ENCODE measurements at regions not wholly inside any gene's neighbourhood (a gene's known extent, or its start where the extent isn't known, plus 50 kb on each side); places are given as distances from the start of the nearest gene placed in this dataset.

GRCh38 chr5:5767286-5767928 is 344.9 kb downstream of the ICE1 start:
- H3K79me1 ChIP-seq (ENCODE audit: low read length): no peaks in the 10 kb centered on the region
- H4K8ac ChIP-seq (ENCODE audit: low read depth, low read length): no peak overlapping the region
- no peaks in the 10 kb centered on the region for H3K36me3 ChIP-seq (ENCODE audit: control insufficient read depth, insufficient read depth, low read length)
- no peak overlapping the region for H3K4me3 ChIP-seq (ENCODE audit: low read length)
- no peak overlapping the region for H2AK5ac ChIP-seq (ENCODE audit: low read length)
- no peak overlapping the region for H3K56ac ChIP-seq (ENCODE audit: low read length)
- no peak overlapping the region for H2BK15ac ChIP-seq (replicated peaks; ENCODE audit: low read depth)
- H3K27ac ChIP-seq (ENCODE audit: low read depth, low read length): no peak overlapping the region
- no peak overlapping the region for H3K18ac ChIP-seq (ENCODE audit: low read length)
- H3K23ac ChIP-seq (ENCODE audit: low read length): no peak overlapping the region
- H3K79me2 ChIP-seq (ENCODE audit: control insufficient read depth, insufficient read depth, low read length): no peaks in the 10 kb centered on the region
- H3K27me3 ChIP-seq (ENCODE audit: insufficient read depth, low read length, poor library complexity): no peaks in the 10 kb centered on the region
- no peak for DNase-seq
- no peak overlapping the region for H3K9ac ChIP-seq (ENCODE audit: low read length)
- H2BK120ac ChIP-seq (ENCODE audit: low read depth, low read length): no peak overlapping the region
- H2BK5ac ChIP-seq (ENCODE audit: low read length): no peak overlapping the region
- no peak overlapping the region for H4K5ac ChIP-seq (ENCODE audit: low read length)
- no peak overlapping the region for H3K4ac ChIP-seq (ENCODE audit: low read depth, low read length)
- H3K4me1 ChIP-seq (ENCODE audit: control insufficient read depth, low read depth, low read length): no peaks in the 10 kb centered on the region
- no CpG with 5 or more reads among the region's 5 CpGs for WGBS (ENCODE audit: extremely low coverage, insufficient coverage, low lambda C conversion rate)
- H3K4me2 ChIP-seq (ENCODE audit: low read length): no peak overlapping the region

- H3K4me3 ChIP-seq (ENCODE audit: low read length): no peak overlapping the region
Measured at GRCh38 chr5:5765066-5765850, 342.8 kb downstream of the ICE1 start.

GRCh38 chr5:5764246-5764645 is 341.8 kb downstream of the ICE1 start:
- WGBS (ENCODE audit: extremely low coverage, insufficient coverage, low lambda C conversion rate): no CpG with 5 or more reads among the region's 4 CpGs
- Histone ChIP-seq H2BK120ac (ENCODE audit: low read depth, low read length) (no peak overlapping the region), H3K9ac (ENCODE audit: low read length) (no peak overlapping the region), H2BK5ac (ENCODE audit: low read length) (no peak overlapping the region), H3K4ac (ENCODE audit: low read depth, low read length) (no peak overlapping the region), H3K56ac (ENCODE audit: low read length) (no peak overlapping the region), H4K5ac (ENCODE audit: low read length) (no peak overlapping the region), H3K27ac (ENCODE audit: low read depth, low read length) (no peak overlapping the region), H2AK5ac (ENCODE audit: low read length) (no peak overlapping the region), H3K36me3 (ENCODE audit: control insufficient read depth, insufficient read depth, low read length) (no peaks in the 10 kb centered on the region), H3K18ac (ENCODE audit: low read length) (no peak overlapping the region), H3K27me3 (ENCODE audit: insufficient read depth, low read length, poor library complexity) (no peaks in the 10 kb centered on the region), H3K4me1 (ENCODE audit: control insufficient read depth, low read depth, low read length) (no peaks in the 10 kb centered on the region), H3K23ac (ENCODE audit: low read length) (no peak overlapping the region), H3K79me2 (ENCODE audit: control insufficient read depth, insufficient read depth, low read length) (no peaks in the 10 kb centered on the region), H2BK15ac (replicated peaks; ENCODE audit: low read depth) (no peak overlapping the region), H3K79me1 (ENCODE audit: low read length) (no peaks in the 10 kb centered on the region), H4K8ac (ENCODE audit: low read depth, low read length) (no peak overlapping the region), H3K4me2 (ENCODE audit: low read length) (no peak overlapping the region), H3K4me3 (ENCODE audit: low read length) (no peak overlapping the region)
- no peak for DNase-seq

More at GRCh38 chr5:5765066-5765850, 342.8 kb downstream of the ICE1 start:
- no peaks in the 10 kb centered on the region for H3K4me1 ChIP-seq (ENCODE audit: control insufficient read depth, low read depth, low read length)
- no peak overlapping the region for H2BK15ac ChIP-seq (replicated peaks; ENCODE audit: low read depth)
- no CpG with 5 or more reads among the region's 7 CpGs for WGBS (ENCODE audit: extremely low coverage, insufficient coverage, low lambda C conversion rate)
- no peak overlapping the region for H3K27ac ChIP-seq (ENCODE audit: low read depth, low read length)
- no peak overlapping the region for H3K23ac ChIP-seq (ENCODE audit: low read length)
- H4K8ac ChIP-seq (ENCODE audit: low read depth, low read length): no peak overlapping the region
- no peak overlapping the region for H3K4ac ChIP-seq (ENCODE audit: low read depth, low read length)
- no peaks in the 10 kb centered on the region for H3K79me2 ChIP-seq (ENCODE audit: control insufficient read depth, insufficient read depth, low read length)
- DNase-seq: no peak
- H3K9ac ChIP-seq (ENCODE audit: low read length): no peak overlapping the region
- H3K79me1 ChIP-seq (ENCODE audit: low read length): no peaks in the 10 kb centered on the region
- no peak overlapping the region for H3K4me2 ChIP-seq (ENCODE audit: low read length)
- no peak overlapping the region for H3K56ac ChIP-seq (ENCODE audit: low read length)
- H3K27me3 ChIP-seq (ENCODE audit: insufficient read depth, low read length, poor library complexity): no peaks in the 10 kb centered on the region
- no peak overlapping the region for H2BK5ac ChIP-seq (ENCODE audit: low read length)
- H4K5ac ChIP-seq (ENCODE audit: low read length): no peak overlapping the region
- no peak overlapping the region for H2AK5ac ChIP-seq (ENCODE audit: low read length)
- H3K36me3 ChIP-seq (ENCODE audit: control insufficient read depth, insufficient read depth, low read length): no peaks in the 10 kb centered on the region
- no peak overlapping the region for H3K18ac ChIP-seq (ENCODE audit: low read length)
- H2BK120ac ChIP-seq (ENCODE audit: low read depth, low read length): no peak overlapping the region

- H3K4me2 ChIP-seq (ENCODE audit: low read length): no peak overlapping the region
- no peaks in the 10 kb centered on the region for H3K79me2 ChIP-seq (ENCODE audit: control insufficient read depth, insufficient read depth, low read length)
- no peak for DNase-seq
- H2BK5ac ChIP-seq (ENCODE audit: low read length): no peak overlapping the region
- no peak overlapping the region for H3K18ac ChIP-seq (ENCODE audit: low read length)
- H3K27ac ChIP-seq (ENCODE audit: low read depth, low read length): no peak overlapping the region
- no CpG with 5 or more reads among the region's 2 CpGs for WGBS (ENCODE audit: extremely low coverage, insufficient coverage, low lambda C conversion rate)
- H3K27me3 ChIP-seq (ENCODE audit: insufficient read depth, low read length, poor library complexity): no peaks in the 10 kb centered on the region
- no peak overlapping the region for H3K56ac ChIP-seq (ENCODE audit: low read length)
- H4K5ac ChIP-seq (ENCODE audit: low read length): no peak overlapping the region
- no peak overlapping the region for H3K23ac ChIP-seq (ENCODE audit: low read length)
- H3K79me1 ChIP-seq (ENCODE audit: low read length): no peaks in the 10 kb centered on the region
- H2AK5ac ChIP-seq (ENCODE audit: low read length): no peak overlapping the region
- H3K36me3 ChIP-seq (ENCODE audit: control insufficient read depth, insufficient read depth, low read length): no peaks in the 10 kb centered on the region
- H3K4me1 ChIP-seq (ENCODE audit: control insufficient read depth, low read depth, low read length): no peaks in the 10 kb centered on the region
- no peak overlapping the region for H3K4ac ChIP-seq (ENCODE audit: low read depth, low read length)
- H2BK15ac ChIP-seq (replicated peaks; ENCODE audit: low read depth): no peak overlapping the region
- no peak overlapping the region for H3K9ac ChIP-seq (ENCODE audit: low read length)
- no peak overlapping the region for H4K8ac ChIP-seq (ENCODE audit: low read depth, low read length)
- no peak overlapping the region for H3K4me3 ChIP-seq (ENCODE audit: low read length)
- no peak overlapping the region for H2BK120ac ChIP-seq (ENCODE audit: low read depth, low read length)
Measured at GRCh38 chr5:5756762-5757161, 334.3 kb downstream of the ICE1 start.

GRCh38 chr5:5755888-5756287 is 333.4 kb downstream of the ICE1 start:
- Histone ChIP-seq H2BK15ac (replicated peaks; ENCODE audit: low read depth) (no peak overlapping the region), H3K4me2 (ENCODE audit: low read length) (no peak overlapping the region), H3K4me3 (ENCODE audit: low read length) (no peak overlapping the region), H3K27ac (ENCODE audit: low read depth, low read length) (no peak overlapping the region), H3K36me3 (ENCODE audit: control insufficient read depth, insufficient read depth, low read length) (no peaks in the 10 kb centered on the region), H3K4ac (ENCODE audit: low read depth, low read length) (no peak overlapping the region), H3K4me1 (ENCODE audit: control insufficient read depth, low read depth, low read length) (no peaks in the 10 kb centered on the region), H3K27me3 (ENCODE audit: insufficient read depth, low read length, poor library complexity) (no peaks in the 10 kb centered on the region), H3K23ac (ENCODE audit: low read length) (no peak overlapping the region), H3K79me1 (ENCODE audit: low read length) (no peaks in the 10 kb centered on the region), H4K8ac (ENCODE audit: low read depth, low read length) (no peak overlapping the region), H3K18ac (ENCODE audit: low read length) (no peak overlapping the region), H2BK5ac (ENCODE audit: low read length) (no peak overlapping the region), H3K56ac (ENCODE audit: low read length) (no peak overlapping the region), H2BK120ac (ENCODE audit: low read depth, low read length) (no peak overlapping the region), H3K79me2 (ENCODE audit: control insufficient read depth, insufficient read depth, low read length) (no peaks in the 10 kb centered on the region), H2AK5ac (ENCODE audit: low read length) (no peak overlapping the region), H3K9ac (ENCODE audit: low read length) (no peak overlapping the region), H4K5ac (ENCODE audit: low read length) (no peak overlapping the region)
- DNase-seq: no peak
- no CpG with 5 or more reads among the region's 2 CpGs for WGBS (ENCODE audit: extremely low coverage, insufficient coverage, low lambda C conversion rate)

All from mesendoderm (in vitro differentiated cells).